NCI-H345 treated with DMSO at 0.1 percent for 48 hours (cell line): ENCODE measurements at regions not wholly inside any gene's neighbourhood (a gene's known extent, or its start where the extent isn't known, plus 50 kb on each side); places are given as distances from the start of the nearest gene placed in this dataset.
"Not testable (repeated sequence)": the region's sequence is repeated elsewhere in the genome, so short reads cannot be mapped to it uniquely, and the experiment has no call there.

Experiments used
- DNase-seq: peaks from one replicate; lab custom pipeline; 2025; ENCODE audit not compliant: unreplicated experiment; lab: John Stamatoyannopoulos, UW

DNA sequence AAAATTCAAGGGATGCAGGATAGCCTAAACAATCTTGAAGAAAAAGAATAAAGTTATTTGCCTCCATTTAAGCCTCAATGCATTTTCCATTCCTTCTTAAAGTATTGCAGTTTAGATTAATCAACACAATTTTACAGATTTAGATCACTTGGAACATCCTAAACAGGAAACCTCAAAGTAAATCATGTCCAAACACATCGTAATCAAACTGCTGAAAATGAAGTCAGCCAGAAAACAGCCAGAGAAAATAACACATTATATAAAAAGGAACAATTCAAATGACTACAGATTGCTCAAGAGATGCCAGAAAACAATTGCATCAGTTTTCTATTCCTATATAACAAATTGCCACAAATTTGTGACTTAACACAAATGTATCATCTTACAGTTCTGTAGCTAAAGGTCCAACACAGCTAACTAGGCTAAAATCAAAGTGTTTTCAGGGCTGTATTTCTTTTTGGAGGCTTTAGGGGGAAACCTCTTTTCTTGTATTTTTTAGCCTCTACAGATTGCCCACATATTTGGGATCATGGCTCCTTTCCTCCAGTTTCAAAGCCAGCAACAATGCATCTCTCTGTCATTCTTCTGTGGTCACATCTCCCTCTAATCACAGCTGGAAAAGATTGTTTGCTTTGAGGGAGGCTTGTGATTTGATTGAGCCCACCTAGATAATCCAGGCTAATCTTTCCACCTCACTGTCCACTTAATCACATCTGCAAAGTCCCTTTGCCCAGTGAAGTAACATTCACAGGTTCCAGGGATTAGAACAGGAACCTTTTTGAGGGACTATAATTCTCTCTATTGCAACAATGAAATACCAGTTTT, 543.3 kb upstream of the UBE2E2 start:
- no peak for DNase-seq

GRCh38 chr3:22660606-22661005, 542.5 kb upstream of the UBE2E2 start:
- no peak for DNase-seq

- DNase-seq, result no peak
Observed at GRCh38 chr3:22661121-22661700, 541.9 kb upstream of the UBE2E2 start.

DNA sequence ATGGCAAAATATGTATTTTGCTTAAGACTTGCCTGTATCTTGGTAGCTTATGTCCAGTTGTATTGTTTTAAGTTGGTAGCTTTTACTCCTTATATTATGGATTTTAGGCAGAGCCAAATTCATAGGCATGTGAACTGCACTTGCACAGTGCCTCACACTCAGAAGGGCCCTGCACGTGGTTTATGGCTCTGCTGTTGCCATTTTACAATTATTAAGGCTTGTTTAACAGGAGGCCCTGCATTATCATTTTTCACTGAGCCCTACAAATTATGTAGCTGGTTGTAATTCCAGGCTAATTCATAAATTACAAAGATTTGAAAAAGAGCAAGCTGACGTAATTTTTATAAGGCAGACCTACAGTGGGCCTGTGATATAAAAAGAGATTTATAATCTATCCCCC, 537.6 kb upstream of the UBE2E2 start:
- DNase-seq, result no peak

- no peak for DNase-seq
Observed at GRCh38 chr3:22666736-22667135, 536.4 kb upstream of the UBE2E2 start.

GRCh38 chr3:22671848-22672247, 531.3 kb upstream of the UBE2E2 start:
- no peak for DNase-seq

GRCh38 chr3:22684739-22685138, 518.4 kb upstream of the UBE2E2 start:
- DNase-seq, result no peak

DNA sequence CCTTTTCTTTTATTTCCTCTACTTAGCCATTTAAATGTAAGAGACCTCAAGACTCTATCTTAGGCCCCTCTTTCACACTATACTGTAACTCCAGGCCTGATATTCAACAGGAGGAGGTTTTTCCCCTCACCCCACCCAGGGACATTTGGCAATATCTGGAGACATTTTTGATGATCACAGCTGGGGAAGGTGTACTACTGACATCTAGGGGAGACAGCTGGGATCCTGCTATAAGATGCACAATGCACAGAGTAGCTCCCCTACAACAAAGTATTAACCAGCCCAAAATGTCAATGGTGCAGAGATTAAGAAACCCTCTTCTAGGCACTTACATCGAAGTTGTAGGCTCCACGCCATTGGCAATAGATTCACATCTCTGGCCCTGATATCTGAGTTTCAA, 517.5 kb upstream of the UBE2E2 start:
- no peak for DNase-seq

GRCh38 chr3:22691407-22691806, 511.7 kb upstream of the UBE2E2 start:
- DNase-seq, result no peak

DNA sequence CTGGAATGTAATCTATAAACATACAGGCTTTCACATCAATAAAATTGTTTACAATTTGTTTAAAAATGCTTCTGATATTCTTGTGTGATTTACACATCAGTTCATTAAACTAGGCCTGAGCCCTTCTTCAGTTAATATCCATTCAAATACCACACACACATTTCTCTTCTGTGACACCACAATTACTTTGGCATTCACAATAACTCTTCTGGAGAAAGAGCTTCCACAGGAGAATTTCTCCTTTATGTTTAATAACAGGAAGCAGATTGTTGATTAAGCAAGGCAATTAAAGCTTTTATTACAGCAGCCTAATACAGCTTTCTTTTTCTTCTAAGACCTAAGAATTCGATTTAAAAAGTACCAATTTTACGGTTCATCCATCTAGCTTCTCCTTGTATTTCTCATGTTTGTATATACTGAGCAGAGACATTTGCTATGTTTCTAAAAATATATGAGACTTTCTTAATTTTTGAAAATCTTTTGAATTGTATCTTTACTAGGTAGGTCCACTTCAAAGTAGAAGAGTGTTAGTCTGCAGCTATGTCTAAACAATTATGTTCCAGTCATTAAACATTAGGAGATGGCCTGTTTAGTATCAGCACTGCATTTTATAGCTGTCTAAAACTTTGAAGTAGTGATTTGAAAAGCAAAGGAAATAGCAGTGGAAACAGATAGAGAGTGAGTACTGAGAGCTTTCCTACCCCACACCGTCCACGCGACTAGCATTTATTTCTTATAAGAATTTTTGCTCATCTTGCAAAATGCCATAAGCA, 511.1 kb upstream of the UBE2E2 start:
- no peak for DNase-seq

DNA sequence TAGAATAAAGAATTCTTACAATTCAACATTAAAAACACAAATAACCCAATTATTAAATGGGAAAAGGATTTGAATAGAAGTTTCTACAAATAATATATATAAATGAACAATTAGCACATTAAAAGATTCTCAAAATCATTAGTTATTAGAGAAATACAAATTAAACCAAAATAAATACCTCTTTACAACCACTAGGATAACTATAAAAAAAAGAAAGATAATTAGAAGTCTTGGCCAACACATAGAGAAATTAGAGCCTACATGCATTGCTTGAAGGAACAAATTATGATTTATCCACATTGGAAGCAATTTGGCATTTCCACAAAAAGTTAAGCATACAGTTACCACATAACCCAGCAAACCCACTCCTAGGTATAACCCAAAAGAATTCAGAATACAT, 502.3 kb upstream of the UBE2E2 start:
- DNase-seq, result no peak

DNA sequence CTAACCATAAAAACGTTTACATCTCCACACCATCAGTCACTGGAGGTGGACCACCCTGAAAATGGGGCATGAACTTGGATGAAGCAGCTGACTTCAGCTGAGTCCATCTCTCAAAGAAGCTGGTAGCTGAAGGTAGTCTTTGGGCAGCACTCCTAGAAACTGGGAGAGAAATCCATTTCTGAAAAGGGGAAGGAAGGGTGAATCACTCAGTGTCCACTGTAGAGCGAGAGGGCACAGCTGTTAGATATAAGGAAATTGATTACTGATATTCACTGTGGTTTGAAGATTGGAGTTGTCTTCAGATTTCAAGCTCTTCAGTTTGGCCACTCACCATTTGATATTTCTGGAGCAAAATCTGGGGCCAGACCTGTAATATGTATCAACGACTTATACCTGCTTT, 499.0 kb upstream of the UBE2E2 start:
- DNase-seq, result no peak

DNA sequence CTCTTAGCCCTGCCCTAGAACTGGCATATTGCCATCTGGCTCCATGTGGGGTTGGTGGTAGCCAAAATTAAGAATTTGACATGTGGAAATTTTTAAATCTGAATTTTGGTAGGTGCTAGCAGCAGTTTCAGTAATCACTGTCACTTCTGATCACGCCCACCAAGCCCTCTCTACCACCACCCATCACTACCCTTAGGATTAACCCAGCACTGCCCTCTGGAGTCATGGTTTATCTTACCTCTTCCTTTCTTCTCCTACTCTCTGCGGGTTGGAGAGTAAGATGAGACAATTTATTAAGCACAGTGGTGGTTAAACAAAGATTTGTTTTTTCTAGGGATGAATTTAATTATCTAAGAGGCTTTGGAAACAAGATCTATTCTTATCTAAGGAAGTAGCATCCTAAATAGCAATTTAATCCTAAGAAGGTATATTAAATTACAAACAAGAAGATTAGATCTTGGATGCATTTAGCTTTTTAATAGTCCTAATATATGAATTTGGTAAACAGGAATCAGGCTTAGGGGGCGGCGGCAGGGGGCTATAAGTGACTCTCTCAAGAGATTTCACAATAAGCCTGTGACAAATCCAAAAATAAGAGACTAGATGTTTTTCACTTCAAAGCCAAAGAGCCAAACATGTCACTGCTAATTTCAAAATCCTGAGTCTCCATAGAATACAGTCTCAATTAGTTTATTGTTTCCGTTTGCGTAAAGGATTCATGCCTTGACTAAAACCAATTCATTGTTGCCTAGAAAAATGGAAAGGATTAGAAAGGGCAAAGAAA, 498.4 kb upstream of the UBE2E2 start:
- no peak for DNase-seq

DNA sequence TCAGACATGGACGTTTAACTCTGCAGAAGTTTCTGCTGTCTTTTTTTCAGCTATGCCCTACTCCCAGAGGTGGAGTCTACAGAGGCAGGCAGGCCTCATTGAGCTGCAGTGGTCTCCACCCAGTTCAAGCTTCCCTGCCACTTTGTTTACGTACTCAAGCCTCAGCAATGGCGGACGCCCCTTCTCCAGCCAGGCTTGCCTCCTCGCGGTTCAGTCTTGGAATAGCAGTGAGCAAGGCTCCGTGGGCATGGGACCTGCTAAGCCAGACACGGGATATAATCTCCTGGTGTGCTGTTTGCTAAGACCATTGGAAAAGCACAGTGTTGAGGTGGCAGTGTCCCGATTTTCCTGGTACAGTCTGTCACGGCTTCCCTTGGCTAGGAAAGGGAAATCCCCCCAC, 496.2 kb upstream of the UBE2E2 start:
- not testable (repeated sequence) for DNase-seq

DNA sequence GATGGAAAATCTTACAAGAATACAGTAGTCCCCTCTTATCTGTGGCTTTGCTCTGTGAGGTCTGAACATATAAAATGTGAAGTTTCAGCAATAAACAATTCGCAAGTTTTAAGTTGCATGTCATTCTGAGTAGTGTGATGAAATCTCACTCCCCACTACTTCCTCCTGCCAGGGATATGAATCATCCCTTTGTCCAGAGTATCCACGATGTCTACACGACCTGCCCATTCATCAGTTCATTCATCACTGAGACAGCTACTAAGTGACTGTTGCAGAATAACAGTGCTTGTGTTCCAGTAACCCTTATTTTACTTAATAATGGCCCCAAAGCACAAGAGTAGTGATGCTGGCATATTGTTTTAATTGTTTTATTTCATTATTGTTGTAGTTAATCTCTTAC, 489.2 kb upstream of the UBE2E2 start:
- no peak for DNase-seq

DNA sequence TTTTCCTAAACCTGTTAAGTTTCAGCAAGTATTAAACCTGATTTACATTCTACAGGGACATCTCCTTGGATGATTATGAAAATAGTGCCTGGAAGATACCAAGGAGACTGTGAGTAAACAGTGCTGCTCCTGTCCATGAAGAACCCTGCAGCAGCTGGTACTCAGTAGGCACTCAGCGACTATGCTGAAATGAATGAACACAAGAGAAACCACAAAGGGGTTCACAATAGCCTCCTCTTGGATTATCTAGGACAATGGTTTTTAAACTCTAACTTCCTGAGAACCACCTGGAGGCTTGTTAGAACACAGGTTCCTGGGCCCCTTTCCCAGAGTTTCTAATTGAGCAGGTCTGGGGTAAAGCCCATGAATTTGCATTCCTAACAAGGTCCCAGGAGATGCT, 488.4 kb upstream of the UBE2E2 start:
- peak; percentile 39 for DNase-seq

DNA sequence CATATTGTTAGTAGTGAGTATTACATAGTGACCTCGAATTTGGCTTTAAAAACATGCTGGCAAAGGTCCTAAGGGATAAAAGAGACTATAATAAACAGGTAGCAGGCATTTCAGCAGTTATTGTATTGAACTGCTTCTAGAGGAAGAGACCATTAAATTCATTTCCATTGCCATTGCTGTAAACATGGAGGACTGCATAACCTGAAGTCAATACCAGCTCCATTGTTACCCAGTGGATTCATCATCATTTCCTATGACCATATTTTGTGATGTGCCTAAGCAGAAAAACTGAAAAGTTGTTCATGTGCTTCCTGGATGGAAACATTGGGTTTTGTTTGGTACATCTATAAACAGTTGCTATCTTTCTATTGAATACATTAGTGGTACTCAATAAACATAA, 482.5 kb upstream of the UBE2E2 start:
- no peak for DNase-seq

- DNase-seq, result no peak
Observed at GRCh38 chr3:22724420-22724819, 478.7 kb upstream of the UBE2E2 start.

GRCh38 chr3:22728406-22728805, 474.7 kb upstream of the UBE2E2 start:
- DNase-seq, result no peak

DNA sequence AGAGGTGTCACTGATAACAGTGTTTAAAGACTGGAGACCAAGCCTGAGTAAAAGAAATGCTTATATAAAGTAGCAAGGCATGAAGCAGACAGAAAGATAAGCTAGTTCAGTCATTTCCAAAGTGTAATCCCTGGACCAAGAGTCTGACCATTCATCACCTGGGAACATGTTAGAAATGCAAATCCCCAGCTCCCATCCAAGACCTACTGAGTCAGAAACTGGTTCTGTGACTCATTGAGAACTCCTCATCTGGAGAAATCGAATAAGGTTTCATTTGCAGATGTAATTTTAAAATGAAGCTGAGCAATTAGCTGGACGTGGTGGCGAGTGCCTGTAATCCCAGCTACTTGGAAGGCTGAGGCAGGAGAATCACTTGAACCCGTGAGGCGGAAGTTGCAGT, 473.9 kb upstream of the UBE2E2 start:
- no peak for DNase-seq

- DNase-seq, result no peak
Observed at GRCh38 chr3:22729981-22730380, 473.1 kb upstream of the UBE2E2 start.
